GM19328 (cell line): ENCODE measurements at regions not wholly inside any gene's neighbourhood (a gene's known extent, or its start where the extent isn't known, plus 50 kb on each side); places are given as distances from the start of the nearest gene placed in this dataset.

Source experiments
- ATAC-seq: cut with Tn5 transposase; IDR thresholded peaks from one replicate; pipeline ENCODE4 v1.9.1; 2021; ENCODE audit warnings: mild to moderate bottlenecking, moderate library complexity; ENCODE audit not compliant: unreplicated experiment

DNA sequence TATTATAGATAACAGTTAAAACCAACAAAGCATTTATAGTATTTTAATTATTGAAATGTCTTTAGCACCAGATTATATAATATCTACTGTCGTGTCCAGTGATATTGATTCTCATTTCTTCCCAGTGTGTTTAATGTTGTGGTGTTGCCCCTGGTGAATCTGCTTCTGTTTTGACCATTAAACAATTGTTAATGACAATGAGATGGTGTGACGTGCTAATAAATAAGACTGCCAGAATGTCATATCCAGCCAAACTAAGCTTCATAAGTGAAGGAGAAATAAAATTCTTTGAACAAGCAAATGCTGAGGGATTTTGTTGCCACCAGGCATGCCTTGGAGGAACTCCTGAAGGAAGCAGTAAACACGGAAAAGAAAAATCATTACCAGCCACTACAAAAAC, 480.0 kb upstream of the ROBO1 start:
- ATAC-seq, result no peak

DNA sequence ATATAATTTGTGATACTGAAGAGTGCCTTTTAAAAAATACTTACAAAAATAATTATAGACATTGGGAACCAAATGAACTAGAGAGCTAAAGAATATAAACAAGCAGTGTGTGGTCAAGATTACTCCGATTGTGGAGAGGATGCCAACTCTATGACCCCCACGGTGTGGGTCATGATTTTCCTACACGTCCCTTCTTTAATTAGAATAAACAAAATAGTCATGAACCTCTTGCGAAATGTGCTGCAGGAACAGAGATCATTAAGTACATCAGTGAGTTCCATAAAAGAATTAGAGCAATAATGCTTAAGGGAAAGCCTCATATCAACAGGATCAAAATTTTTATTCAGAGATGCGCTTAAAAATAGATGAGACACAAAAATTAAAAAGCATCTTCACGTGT, 476.6 kb upstream of the ROBO1 start:
- no peak for ATAC-seq

DNA sequence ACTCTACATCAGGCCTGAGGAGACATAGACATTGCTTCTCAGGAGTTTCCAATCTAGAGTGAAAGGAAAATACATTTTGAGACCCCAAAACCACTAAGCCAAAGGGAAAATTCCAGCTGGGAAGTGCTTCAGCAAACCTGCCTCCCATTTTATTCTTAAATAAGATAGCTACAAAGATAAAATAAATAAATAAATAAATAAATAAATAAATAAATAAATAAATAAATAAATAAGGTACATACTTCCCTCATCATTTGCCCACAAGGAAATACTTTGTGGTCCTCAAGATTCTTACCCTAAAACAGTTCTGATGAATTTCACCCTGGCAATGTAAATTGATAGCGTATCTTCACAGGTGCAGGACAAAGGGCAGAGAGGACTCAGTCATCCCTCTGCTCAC, 474.0 kb upstream of the ROBO1 start:
- no peak for ATAC-seq

DNA sequence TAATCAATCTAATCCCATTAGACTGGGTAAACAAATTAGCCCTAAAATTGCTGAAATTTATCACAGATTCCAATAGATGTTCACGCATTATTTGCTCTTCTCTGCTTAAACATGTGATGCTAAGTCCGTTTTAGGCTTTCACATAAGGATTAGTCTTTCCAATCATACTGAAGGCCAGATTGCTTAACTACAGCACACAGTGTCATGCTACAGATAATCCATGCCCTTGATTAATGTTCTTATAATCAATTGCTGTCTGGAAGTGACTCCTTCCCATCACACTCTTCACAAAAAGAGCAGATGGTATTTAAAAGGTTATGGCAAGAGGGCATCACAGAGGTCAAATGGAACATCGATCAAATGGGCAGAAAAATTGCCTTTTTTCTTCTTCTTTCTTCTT, 471.5 kb upstream of the ROBO1 start:
- ATAC-seq, result no peak

DNA sequence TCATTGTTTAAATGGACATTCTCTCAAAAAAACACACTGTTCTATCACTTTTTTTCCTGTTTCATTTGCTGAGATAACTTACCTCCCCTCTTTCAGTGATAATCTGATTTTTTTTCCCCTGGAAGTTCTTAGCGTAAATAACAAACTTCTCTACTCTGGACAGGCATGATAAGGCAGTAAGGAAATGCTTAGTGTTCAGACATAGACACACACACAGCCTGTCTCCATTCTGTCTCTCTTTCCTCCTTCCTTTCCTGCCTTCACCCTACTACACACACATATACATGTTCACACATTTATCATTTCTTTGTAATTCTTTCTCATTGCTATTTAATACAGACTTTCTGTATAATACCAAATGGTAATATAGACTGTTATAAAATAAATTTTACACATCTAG, 470.8 kb upstream of the ROBO1 start:
- no peak for ATAC-seq

DNA sequence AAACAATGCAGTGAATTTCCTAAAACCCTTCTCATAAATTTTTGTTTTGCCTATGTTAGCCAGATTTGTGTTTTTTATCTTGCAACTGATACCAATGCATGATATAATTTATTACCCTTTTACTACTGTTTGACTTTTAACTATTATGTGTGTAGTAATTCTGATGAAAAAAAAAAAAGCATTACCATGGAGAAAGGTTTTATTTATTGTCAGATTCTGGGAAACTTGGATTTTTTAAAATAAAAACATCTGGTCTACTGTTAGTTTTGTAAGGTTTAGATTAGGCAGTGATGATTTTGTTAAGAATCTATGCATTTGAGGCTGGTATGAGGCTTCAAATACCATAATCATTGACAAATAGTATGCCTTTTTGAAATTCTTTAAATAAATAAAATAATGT, 470.4 kb upstream of the ROBO1 start:
- ATAC-seq, result no peak

DNA sequence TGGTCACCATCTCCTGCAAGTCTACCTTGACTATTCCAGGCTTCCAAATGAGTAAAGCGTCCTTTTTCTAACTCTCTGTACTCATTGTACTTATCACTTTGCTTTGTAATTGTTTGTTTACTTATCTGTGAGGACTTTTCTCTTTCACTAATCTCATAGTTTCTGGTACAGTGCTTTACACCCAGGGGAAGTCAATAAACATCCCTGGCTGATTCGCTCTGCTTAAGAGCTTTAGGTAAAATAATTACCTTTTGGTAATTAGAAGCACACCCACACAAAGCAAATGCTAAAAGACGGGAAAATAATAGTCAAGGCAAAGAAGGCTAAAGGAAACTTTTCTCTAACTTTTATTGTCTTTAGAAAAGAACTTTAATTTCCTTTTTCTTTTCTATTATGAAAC, 466.9 kb upstream of the ROBO1 start:
- ATAC-seq, result no peak

DNA sequence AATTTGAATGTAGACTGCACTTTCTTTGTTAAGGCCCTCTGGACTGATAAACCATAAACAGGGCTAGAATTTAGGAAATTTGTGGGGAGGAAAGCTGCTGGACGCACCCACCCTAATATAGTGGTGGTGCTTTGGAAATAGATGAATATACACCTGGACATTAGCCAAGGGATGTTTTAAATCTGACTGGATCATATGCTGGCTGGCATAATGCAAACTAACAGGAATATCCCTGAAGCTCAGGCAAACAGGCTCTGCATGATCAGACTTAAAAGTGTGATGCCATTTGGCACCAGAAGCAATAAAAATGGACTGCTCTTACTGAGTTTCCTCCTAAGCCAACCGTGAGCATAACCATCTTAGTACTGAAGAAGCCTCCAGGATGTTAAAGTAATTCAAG, 465.8 kb upstream of the ROBO1 start:
- ATAC-seq, result no peak

DNA sequence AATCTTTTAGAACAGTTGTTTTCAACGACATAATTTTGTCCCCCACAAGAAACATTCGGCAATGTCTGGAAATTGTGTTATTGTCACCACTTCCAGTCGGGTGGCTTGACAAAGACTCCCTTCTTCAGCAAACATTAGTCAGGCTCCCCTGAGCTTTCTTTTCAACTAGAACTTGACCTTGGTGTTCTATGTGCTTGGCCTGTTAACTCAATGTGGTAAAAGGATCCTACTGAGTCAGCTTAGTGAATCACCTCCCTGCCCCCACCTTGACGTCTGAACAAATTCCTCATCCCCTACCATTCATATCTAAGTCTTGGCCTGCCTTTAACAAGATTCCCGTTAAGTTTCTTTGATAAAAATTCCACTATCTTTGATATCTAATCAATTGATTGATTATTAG, 465.0 kb upstream of the ROBO1 start:
- ATAC-seq, result no peak

DNA sequence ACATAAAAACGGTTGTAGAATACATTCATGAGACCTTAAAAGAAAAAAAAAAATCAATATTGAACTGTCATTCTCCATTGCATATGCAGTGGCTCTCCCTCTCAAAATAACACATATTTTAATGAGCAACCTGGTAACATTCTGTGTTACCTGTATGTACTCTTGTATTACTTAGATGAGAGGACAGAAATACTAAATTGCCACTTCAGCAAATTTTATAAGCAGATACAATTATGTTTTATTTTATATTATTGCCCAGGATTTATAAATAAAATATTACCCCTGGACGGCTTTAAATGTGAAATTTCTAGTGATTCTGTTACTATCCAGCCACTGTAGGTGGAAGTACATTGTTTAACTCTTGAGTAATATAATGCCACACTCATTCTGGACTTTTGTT, 463.2 kb upstream of the ROBO1 start:
- ATAC-seq, result no peak

DNA sequence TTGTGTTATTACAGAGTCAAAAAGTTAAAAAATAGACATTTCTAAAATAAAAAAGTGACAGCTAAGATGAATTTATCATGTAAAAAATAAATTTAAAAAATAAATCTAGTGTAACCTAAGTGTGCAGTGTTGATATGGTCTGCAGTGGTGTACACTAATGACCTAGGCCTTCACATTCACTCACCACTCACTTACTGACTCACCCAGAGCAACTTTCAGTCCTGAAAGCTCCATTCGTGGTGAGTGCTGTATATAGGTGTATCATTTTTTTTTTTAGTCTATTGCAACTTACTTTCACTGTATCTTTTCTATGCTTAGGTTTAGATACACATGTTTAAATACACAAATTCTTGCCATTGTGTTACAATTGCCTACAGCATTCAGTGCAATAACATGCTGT, 459.4 kb upstream of the ROBO1 start:
- no peak for ATAC-seq

DNA sequence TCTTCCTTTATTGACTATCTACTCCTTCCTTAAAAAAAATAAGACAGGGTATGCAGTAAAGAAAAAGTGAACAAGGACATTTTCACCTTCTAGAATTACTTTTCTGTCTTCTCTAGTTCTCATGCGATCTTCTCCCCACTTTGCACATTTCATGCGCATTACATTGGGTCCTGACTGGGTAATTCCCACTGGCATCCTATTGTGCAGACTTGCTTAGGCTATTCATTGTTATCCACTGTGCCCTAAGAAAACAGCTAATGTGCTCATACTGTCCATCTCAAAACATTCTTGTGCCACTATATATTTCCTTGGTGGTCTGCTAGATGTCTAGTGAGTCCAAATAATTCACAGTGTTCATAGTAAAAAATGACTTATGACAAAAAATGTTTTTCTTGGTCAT, 447.4 kb upstream of the ROBO1 start:
- no peak for ATAC-seq

DNA sequence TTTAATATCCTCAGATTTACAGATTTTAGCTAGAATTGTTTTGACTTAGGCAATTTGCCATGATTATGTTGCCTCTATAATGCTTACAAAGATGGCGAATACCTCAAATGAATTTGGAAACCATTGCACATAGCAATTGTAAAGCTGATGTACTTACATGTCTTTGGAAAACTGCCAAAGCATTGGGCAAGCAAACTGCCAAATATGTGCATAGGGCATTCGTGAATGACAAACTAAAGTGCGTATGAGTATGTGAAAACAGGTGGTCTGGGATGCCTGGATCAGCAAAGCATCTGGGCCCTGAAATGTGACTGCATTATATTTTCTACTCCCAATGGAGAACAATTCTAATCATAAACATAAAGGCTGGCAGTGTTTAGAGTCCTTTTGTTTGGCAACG, 445.3 kb upstream of the ROBO1 start:
- no peak for ATAC-seq

DNA sequence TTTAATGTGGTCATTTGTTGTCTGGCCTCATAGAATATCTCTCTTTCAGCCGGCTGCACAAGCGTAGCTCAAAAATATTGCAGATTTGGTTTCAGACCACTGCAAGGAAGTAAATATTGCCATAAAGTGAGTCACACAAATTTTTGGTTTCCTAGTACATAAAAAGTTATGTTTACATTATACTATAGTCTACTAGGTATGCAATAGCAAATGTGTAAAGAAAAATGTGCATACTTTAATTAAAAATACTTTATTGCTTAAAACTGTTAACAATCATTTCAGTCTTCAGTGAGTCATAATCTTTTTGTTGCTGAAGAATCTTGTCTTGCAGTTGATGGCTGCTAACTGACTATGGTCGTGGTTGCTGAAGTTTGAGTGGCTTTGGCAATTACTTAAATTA, 425.1 kb upstream of the ROBO1 start:
- no peak for ATAC-seq

DNA sequence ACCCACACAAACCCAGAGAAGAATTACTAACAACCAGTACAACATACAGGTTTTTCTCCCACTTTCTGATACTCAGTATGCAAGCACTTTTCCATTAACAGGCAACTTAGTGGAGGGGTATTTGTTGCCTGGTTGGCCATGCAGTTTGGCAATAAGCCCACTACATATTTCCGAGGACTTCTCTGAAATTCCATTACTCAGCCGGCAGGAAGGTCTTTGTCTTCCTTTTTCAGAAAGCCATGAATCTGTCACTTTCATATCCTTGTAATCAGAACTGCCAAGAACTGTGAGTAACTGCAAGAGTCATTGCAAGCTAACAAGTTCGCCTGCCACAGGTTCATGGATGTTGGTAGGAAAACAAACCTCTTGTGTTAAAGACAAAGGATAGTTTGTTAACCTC, 422.3 kb upstream of the ROBO1 start:
- ATAC-seq, result no peak

DNA sequence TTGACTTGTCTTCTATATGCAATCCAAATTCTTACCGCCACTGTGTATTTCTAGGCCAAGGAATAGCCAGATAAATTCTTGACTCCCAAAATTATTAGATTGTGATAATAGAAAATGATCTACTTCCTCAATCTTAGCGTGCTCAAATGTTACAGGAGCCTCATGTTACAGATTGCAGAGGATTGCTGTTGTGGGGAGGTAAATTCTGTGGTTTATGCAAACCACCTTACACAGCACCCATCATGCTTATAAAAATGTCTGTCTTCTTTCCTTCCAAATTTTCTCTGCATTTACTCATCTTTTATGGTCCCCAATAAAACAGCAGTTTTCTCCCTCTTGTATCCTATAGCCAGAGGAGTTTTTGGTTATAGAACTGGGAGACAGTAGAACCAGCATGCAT, 420.2 kb upstream of the ROBO1 start:
- no peak for ATAC-seq

DNA sequence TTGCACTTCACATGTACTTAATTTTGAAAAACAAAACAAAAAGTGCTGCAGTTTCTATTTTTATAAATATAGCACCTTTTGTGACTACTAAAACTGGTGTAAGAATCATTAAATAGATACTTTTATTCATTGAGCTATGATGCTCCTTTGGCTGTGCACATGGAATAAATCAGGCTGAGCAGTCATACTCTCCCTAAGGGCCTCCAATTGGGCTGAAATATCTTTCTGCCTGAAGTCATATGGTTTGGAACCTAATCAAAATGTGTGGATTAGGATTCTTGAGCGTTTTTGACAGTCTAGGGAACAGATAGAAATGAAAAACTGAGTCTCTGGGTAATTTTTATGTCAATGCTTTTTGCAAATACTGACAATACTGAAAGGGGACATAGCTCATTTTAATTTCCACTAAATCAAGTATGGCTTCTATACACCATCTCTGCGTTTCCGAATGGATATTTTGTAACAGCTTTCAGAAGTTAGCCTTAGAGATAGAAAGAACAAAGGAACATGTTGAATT, 392.2 kb upstream of the ROBO1 start:
- ATAC-seq, result no peak

DNA sequence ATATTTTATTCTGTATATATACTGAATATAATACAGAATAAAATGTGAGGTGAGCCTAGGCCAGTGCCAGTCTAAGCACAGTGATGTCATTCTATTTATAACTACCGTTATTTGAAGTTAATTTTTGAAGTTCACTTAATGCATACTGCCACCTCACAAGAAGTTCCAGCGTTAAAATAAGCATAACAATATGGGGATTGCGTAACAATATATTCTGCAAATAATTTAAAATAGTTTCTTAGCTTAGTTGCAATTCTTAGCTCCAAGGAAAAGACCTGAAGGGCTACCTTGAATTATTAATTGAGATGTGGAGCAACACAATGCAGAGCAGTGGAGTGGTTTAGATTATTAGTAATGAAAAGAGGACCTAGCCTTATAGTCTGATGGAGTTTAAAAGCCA, 390.5 kb upstream of the ROBO1 start:
- ATAC-seq, result no peak

DNA sequence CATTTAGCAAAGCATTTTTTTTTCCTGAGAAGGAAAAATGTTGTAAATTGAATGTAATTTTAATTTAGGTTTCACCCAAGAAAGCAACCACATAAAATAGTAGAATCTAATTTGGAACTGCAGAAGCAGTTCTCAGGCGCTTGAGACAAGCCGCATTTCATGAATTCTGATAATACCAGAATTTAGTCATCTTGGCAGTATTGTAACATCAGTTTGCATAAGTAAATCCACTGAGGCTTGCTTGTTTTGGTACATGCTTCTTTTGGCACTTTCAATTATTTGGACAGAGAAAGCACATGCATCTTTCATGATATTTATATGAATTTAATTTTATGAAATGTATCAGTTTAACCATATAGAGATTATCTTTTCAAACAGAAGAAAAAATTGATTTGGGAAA, 389.7 kb upstream of the ROBO1 start:
- ATAC-seq, result no peak

DNA sequence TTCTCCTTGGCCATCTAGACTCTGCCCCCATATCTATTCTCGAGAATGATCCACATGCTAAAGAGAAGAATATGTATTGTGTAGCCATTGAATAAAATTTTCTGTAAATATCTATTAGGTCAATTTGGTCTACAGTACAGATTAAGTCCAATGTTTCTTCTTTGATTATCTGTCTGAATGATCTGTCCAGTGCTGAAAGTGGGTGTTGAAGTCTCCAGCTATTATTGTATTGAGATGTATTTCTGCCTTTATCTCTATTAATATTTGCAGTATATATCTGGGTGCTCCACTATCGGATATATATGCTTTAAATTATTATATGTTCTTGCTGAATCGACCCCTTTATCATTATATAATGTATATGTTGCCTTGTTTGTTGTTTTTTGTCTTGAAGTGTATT, 384.9 kb upstream of the ROBO1 start:
- ATAC-seq, result no peak

DNA sequence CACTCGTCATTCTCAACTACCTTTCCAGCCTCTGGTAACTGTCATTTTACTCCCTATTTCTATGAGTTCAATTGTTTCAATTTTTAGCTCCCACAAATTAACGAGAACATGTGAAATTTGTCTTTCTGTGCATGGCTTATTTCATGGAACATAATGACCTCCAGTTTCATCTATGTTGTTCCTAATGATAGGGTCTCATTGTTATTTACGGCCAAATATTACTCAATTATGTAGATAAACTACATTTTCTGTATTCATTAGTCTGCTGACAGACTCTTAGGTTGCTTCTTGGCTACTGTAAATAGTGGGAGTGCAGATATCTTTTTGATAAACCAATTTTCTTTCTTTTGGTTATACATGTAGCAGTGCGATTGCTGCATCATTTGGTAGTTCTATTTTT, 374.9 kb upstream of the ROBO1 start:
- no peak for ATAC-seq

DNA sequence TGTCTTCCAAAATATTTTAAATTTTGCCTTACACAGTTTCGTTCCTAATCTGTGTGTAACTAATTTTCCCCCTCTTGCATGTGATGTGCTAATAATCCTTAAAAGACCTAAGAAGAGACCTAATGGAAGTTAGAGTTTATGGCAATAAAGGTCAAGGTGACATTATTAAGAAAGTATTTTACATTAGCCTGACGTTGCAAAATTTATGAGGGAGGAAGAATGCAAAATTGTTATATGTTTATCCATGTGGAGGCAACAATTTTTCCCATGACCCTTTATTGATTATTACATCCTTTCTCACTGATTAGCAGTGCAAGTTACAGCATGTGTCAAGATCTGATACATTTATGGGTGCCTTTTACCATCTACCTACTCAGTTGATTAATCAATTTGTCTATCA, 373.8 kb upstream of the ROBO1 start:
- no peak for ATAC-seq

DNA sequence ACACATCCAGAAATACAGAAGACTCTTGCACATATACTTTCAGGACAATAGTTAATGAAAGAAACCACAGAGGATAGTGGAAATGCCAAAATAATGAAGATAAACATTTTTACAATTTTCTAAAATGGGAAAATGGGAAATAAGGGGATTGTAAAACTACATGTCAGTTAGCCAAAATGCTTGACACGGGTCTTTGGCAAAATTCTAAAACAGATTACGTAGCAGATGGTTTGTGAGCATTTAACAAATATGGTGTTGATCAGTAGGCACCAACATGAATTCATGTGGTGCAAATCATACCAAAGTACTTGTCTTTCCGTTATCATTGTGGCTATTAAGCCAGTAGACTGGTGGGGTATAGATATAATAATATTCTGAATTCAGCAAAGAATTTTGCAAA, 348.5 kb upstream of the ROBO1 start:
- ATAC-seq, result no peak

DNA sequence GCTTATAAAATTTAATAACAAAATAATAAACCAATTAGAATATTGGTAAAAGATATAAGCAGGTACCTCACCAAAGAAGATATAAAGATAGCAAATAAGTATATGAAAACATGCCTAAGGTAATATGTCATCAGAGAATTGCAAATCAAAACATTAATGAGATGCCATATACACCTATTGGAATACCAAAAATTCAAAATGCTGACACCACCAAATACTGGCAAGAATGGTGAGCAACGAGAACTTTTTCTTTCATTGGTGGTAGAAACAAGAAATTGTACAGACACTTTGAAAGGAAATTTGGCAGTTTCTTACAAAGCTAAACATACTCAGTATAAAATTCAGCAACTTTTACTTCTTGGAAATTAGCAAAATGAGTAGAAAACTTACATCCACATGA, 346.9 kb upstream of the ROBO1 start:
- ATAC-seq, result no peak
